HepG2 (cell line): ENCODE measurements at regions not wholly inside any gene's neighbourhood (a gene's known extent, or its start where the extent isn't known, plus 50 kb on each side); places are given as distances from the start of the nearest gene placed in this dataset.

Experiments used
- ATAC-seq: fragments of 200-7000 bp; cut with Tn5 transposase; 3 replicates; pipeline ENCODE4 v1.9.1; 2020; ENCODE audit warnings: mild to moderate bottlenecking, moderate library complexity
- BruUV-seq: library from RNA; stranded (reverse); fragments of 400-500 nt; replicated peaks from 2 replicates; lab custom pipeline; 2021; lab: Mats Ljungman, UMichigan
- CTCF ChIA-PET: fragments of 300-600 bp; formaldehyde crosslinking; extraction: SDS; loops from one replicate; lab custom pipeline; 2021; ENCODE audit warnings: low total read pairs, inconsistent platforms, low intra/inter-chr PET ratio; lab: Yijun Ruan, JAX
- POLR2A ChIA-PET: fragments of 350-600 bp; sonication (Branson Sonifier 250); formaldehyde crosslinking; loops from one replicate; lab custom pipeline; 2020; ENCODE audit warnings: antibody characterized with exemption, inconsistent platforms; lab: Yijun Ruan, JAX
- DNase-seq: peaks from one replicate; pipeline ENCODE4 v3.0.0-alpha.2; 2015; ENCODE audit warnings: low spot score
- FAIRE-seq: peaks from 3 replicates; lab custom pipeline; 2011; peaks lifted over from hg19 to GRCh38; lab: Jason Lieb, UNC
- H2AFZ ChIP-seq: one replicate; pipeline ENCODE4 v1.6.1; 2011; ENCODE audit warnings: low read length, inconsistent platforms
- H3K27ac ChIP-seq: fragments of 300-600 bp; 3 replicates; pipeline ENCODE4 v1.8.0; 2011; ENCODE audit warnings: mixed run types, mild to moderate bottlenecking, mixed read lengths, low read length, inconsistent platforms; ENCODE audit not compliant: insufficient read depth; ENCODE audit errors: extremely low read length
- H3K27me3 ChIP-seq, 2 experiments: fragments of 200-600 bp in 1 of 2; 2 replicates in 1 of 2; 3 replicates in 1 of 2; pipeline versions ENCODE4 v1.6.0 to v1.8.0; 2011; ENCODE audit warnings: low read length in 2 of 2, mild to moderate bottlenecking in 2 of 2, moderate library complexity in 2 of 2, inconsistent platforms in 1 of 2; ENCODE audit not compliant: insufficient read depth in 2 of 2, control insufficient read depth in 1 of 2
- H3K36me3 ChIP-seq, 2 experiments: fragments of 200-600 bp in 1 of 2; replicated peaks in 1 of 2; 2 replicates in 1 of 2; 3 replicates in 1 of 2; pipeline versions ENCODE4 v1.5.1 to v1.8.0; 2011; ENCODE audit warnings: low read length in 2 of 2, inconsistent platforms in 1 of 2; ENCODE audit not compliant: insufficient read depth in 2 of 2, control insufficient read depth in 1 of 2
- H3K4me1 ChIP-seq: 2 replicates; pipeline ENCODE4 v1.5.1; 2012; ENCODE audit warnings: low read length, inconsistent platforms; ENCODE audit not compliant: insufficient read depth
- H3K4me2 ChIP-seq: 2 replicates; pipeline ENCODE4 v1.6.0; 2011; ENCODE audit warnings: low read depth, low read length, inconsistent platforms
- H3K4me3 ChIP-seq, 3 experiments: fragments of 200-600 bp in 1 of 3; sonication (generic), shearing (Covaris generic) in 1 of 3; replicated peaks in 1 of 3; 2 replicates each; pipeline ENCODE4 v1.5.1; 2011 to 2016; ENCODE audit warnings: low read length in 3 of 3, inconsistent platforms in 2 of 3, low read depth in 2 of 3, mild to moderate bottlenecking in 2 of 3, control low read depth in 1 of 3, mixed read lengths in 1 of 3; ENCODE audit not compliant: insufficient read depth in 1 of 3
- H3K79me2 ChIP-seq: one replicate; pipeline ENCODE4 v1.6.1; 2011; ENCODE audit warnings: low read length, inconsistent platforms; ENCODE audit not compliant: insufficient read depth
- H3K9ac ChIP-seq: 2 replicates; pipeline ENCODE4 v1.6.0; 2011; ENCODE audit warnings: mild to moderate bottlenecking, low read depth, low read length, inconsistent platforms; ENCODE audit not compliant: insufficient read depth
- H3K9me3 ChIP-seq: 2 replicates; pipeline ENCODE4 v1.5.1; 2012; ENCODE audit warnings: mild to moderate bottlenecking, low read length
- H4K20me1 ChIP-seq: 2 replicates; pipeline ENCODE4 v1.6.0; 2011; ENCODE audit warnings: inconsistent platforms, mild to moderate bottlenecking, low read length, moderate library complexity; ENCODE audit not compliant: insufficient read depth
- DPF2 ChIP-seq: sonication (generic); formaldehyde crosslinking; IDR thresholded peaks from 2 replicates; pipeline ENCODE4 v1.4.0; 2020; ENCODE audit warnings: mild to moderate bottlenecking, low read depth, missing genetic modification reagents, borderline replicate concordance
- KLF16 ChIP-seq, 2 experiments: sonication (generic) in 1 of 2; formaldehyde crosslinking in 1 of 2; IDR thresholded peaks; 2 replicates each; pipeline versions ENCODE4 v1.6.1 to v1.8.0; 2016 to 2023; ENCODE audit warnings: missing genetic modification reagents in 2 of 2, missing compliant biosample characterization in 1 of 2
- NRL ChIP-seq: sonication (generic); formaldehyde crosslinking; IDR thresholded peaks from 2 replicates; pipeline ENCODE4 v1.5.0; 2020; ENCODE audit warnings: missing genetic modification reagents, mild to moderate bottlenecking, moderate library complexity, borderline replicate concordance
- RFX1 ChIP-seq: fragments of 450-650 bp; IDR thresholded peaks from 2 replicates; pipeline ENCODE4 v1.6.1; 2017
- SMARCC2 ChIP-seq: fragments of 450-650 bp; IDR thresholded peaks from 2 replicates; pipeline ENCODE4 v1.6.1; 2017; ENCODE audit warnings: antibody characterized with exemption, mild to moderate bottlenecking
- ZNF720 ChIP-seq: sonication (generic); formaldehyde crosslinking; IDR thresholded peaks from 2 replicates; pipeline ENCODE4 v1.4.0; 2020; ENCODE audit warnings: missing genetic modification reagents
- WGBS: methylation state at CpG from one replicate; pipeline ENCODE4 v1.1.6; 2017; ENCODE audit warnings: low lambda C conversion rate; 5-methylcytosine and 5-hydroxymethylcytosine counted together
- in situ Hi-C: cut with HindIII; loops from 2 replicates; pipeline ENCODE4 v1.10.0; 2017; ENCODE audit warnings: low pct_unique_long_range_greater_than_20kb; ENCODE audit not compliant: extremely low pct_ligation_motif_present
- intact Hi-C: fragments of 100-400 bp; cut with micrococcal nuclease; formaldehyde crosslinking; loops from one replicate; pipeline ENCODE4 v1.10.0; 2022; ENCODE audit not compliant: unreplicated experiment
- TF ChIP-seq, protein P1 (sequence below): sonication (generic); formaldehyde crosslinking; conservative IDR thresholded peaks from 2 replicates; pipeline ENCODE4 v1.4.0; 2020; ENCODE audit warnings: mild to moderate bottlenecking, missing genetic modification reagents, moderate library complexity
- TF ChIP-seq, protein P2 (sequence below): sonication (generic); formaldehyde crosslinking; IDR thresholded peaks from 2 replicates; pipeline ENCODE4 v1.4.0; 2020; ENCODE audit warnings: missing genetic modification reagents

DNA sequence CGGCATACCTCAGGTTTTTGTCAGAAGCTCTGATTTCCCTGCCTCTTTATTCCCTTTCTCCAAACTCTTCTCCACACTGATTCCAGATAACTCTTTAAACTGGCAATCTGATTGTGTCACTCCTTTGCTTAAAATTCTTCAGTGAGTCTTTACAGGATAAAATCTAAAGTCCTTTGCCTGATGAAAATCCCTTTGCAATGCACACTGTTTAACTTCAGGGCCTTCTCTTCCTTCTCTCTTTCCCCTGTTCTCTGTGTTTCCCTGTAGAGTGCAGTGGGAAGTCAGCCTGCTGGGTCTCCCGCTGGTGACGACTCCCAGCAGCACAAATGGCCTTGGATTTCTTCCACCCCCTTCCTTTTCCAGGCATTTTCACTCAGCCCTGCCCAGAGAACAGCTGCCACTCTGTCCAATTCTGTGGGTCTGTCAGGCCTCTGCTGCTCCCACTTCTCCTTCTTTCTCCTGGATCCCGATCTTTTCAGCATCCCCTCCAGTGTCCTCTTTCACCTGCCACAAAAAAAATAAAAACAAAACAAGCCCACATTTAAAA lies 189.9 kb upstream of the NWD2 start:
- WGBS = 34% methylated on average over 4 of the region's 4 CpGs
- CTCF ChIA-PET = no interaction called here
- FAIRE-seq (no peak), DNase-seq (no peak), ATAC-seq (no peak)
- POLR2A ChIA-PET = no interaction called here
- no peak overlapping the region for H3K4me2 ChIP-seq
- no peaks in the 10 kb centered on the region for H4K20me1 ChIP-seq
- H3K36me3 ChIP-seq = no peaks in the 10 kb centered on the region
- no peak overlapping the region for H3K9ac ChIP-seq
- H3K9me3 ChIP-seq = no peaks in the 10 kb centered on the region
- H3K79me2 ChIP-seq = no peaks in the 10 kb centered on the region
- BruUV-seq = no TSS peak
- in situ Hi-C loops = no loop called here
- H3K27ac ChIP-seq = no peak overlapping the region
- no peaks in the 10 kb centered on the region for H3K4me1 ChIP-seq
- intact Hi-C loops = no loop called here
- TF ChIP-seq DPF2 (no peak), NRL (CRISPR knock-in tag) (no peak), ZNF720 (CRISPR knock-in tag) (no peak), RFX1 (no peak), KLF16 (CRISPR knock-in tag; IDR thresholded peaks at IDR 0.05) (no peak), SMARCC2 (no peak)
- TF ChIP-seq, protein P1, sequence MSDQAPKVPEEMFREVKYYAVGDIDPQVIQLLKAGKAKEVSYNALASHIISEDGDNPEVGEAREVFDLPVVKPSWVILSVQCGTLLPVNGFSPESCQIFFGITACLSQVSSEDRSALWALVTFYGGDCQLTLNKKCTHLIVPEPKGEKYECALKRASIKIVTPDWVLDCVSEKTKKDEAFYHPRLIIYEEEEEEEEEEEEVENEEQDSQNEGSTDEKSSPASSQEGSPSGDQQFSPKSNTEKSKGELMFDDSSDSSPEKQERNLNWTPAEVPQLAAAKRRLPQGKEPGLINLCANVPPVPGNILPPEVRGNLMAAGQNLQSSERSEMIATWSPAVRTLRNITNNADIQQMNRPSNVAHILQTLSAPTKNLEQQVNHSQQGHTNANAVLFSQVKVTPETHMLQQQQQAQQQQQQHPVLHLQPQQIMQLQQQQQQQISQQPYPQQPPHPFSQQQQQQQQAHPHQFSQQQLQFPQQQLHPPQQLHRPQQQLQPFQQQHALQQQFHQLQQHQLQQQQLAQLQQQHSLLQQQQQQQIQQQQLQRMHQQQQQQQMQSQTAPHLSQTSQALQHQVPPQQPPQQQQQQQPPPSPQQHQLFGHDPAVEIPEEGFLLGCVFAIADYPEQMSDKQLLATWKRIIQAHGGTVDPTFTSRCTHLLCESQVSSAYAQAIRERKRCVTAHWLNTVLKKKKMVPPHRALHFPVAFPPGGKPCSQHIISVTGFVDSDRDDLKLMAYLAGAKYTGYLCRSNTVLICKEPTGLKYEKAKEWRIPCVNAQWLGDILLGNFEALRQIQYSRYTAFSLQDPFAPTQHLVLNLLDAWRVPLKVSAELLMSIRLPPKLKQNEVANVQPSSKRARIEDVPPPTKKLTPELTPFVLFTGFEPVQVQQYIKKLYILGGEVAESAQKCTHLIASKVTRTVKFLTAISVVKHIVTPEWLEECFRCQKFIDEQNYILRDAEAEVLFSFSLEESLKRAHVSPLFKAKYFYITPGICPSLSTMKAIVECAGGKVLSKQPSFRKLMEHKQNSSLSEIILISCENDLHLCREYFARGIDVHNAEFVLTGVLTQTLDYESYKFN (CRISPR knock-in tag) = no peak
- TF ChIP-seq, protein P2, sequence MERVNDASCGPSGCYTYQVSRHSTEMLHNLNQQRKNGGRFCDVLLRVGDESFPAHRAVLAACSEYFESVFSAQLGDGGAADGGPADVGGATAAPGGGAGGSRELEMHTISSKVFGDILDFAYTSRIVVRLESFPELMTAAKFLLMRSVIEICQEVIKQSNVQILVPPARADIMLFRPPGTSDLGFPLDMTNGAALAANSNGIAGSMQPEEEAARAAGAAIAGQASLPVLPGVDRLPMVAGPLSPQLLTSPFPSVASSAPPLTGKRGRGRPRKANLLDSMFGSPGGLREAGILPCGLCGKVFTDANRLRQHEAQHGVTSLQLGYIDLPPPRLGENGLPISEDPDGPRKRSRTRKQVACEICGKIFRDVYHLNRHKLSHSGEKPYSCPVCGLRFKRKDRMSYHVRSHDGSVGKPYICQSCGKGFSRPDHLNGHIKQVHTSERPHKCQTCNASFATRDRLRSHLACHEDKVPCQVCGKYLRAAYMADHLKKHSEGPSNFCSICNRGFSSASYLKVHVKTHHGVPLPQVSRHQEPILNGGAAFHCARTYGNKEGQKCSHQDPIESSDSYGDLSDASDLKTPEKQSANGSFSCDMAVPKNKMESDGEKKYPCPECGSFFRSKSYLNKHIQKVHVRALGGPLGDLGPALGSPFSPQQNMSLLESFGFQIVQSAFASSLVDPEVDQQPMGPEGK = no peak
- no peak overlapping the region for H2AFZ ChIP-seq
- no peaks in the 10 kb centered on the region for H3K27me3 ChIP-seq
- no peak overlapping the region for H3K4me3 ChIP-seq
